Naive thymus-derived CD8-positive, alpha-beta T cell (primary cell): ENCODE measurements at regions not wholly inside any gene's neighbourhood (a gene's known extent, or its start where the extent isn't known, plus 50 kb on each side); places are given as distances from the start of the nearest gene placed in this dataset.

Source experiments
- ATAC-seq, 2 donors: fragments of 150-1000 bp; cut with Tn5 transposase in 1 of 2; sonication (Bioruptor Pico), chemical (Tn5 transposase) in 1 of 2; 1 replicate in 1 of 2; 2 replicates in 1 of 2; pipeline ENCODE4 v1.10.0; 2021; ENCODE audit warnings: mild to moderate bottlenecking in 2 of 2, moderate library complexity in 2 of 2
- POLR2A ChIA-PET: fragments of 350-600 bp; sonication (Branson Sonifier 250); formaldehyde crosslinking; loops from one replicate; lab custom pipeline; 2021; ENCODE audit warnings: antibody characterized with exemption; lab: Charles Lee
- DNase-seq, 10 donors: peaks; one replicate each; pipeline versions ENCODE4 v3.0.0 to v3.0.0-alpha.2; 2020 to 2022
- H3K27ac Mint-ChIP-seq, 10 donors: one replicate each; pipeline ENCODE4 v1.8.0; 2020 to 2022; ENCODE audit warnings: mild to moderate bottlenecking in 10 of 10, mixed read lengths in 10 of 10, moderate library complexity in 4 of 10, inconsistent platforms in 1 of 10
- H3K27me3 Mint-ChIP-seq, 5 donors: one replicate each; pipeline ENCODE4 v1.8.0; 2021 to 2022; ENCODE audit warnings: mixed read lengths in 5 of 5
- H3K36me3 Mint-ChIP-seq, 3 donors: one replicate each; pipeline ENCODE4 v1.8.0; 2020 to 2022; ENCODE audit warnings: mixed read lengths in 3 of 3, mild to moderate bottlenecking in 2 of 3, inconsistent platforms in 1 of 3
- H3K4me1 Mint-ChIP-seq, 4 donors: one replicate each; pipeline ENCODE4 v1.8.0; 2021 to 2022; ENCODE audit warnings: mixed read lengths in 4 of 4
- H3K4me3 Mint-ChIP-seq, 10 donors: one replicate each; pipeline ENCODE4 v1.8.0; 2020 to 2022; ENCODE audit warnings: mild to moderate bottlenecking in 10 of 10, mixed read lengths in 10 of 10, moderate library complexity in 6 of 10, inconsistent platforms in 1 of 10
- H3K9me3 Mint-ChIP-seq, 9 donors: one replicate each; pipeline ENCODE4 v1.8.0; 2020 to 2022; ENCODE audit warnings: mixed read lengths in 9 of 9, mild to moderate bottlenecking in 3 of 9, inconsistent platforms in 1 of 9, moderate library complexity in 1 of 9

GRCh38 chr13:76012091-76012721, 376.1 kb downstream of the LMO7 start:
- H3K36me3 Mint-ChIP-seq, result no peaks in the 10 kb centered on the region
- H3K27ac Mint-ChIP-seq, result no peak overlapping the region
- ATAC-seq (no peak), DNase-seq (no peak)
- H3K9me3 Mint-ChIP-seq, result no peaks in the 10 kb centered on the region
- peaks cover 0 to 3% (median 0%) of the 10 kb centered on the region in 5 donors for H3K27me3 Mint-ChIP-seq
- peaks cover 0 to 2% (median 0%) of the 10 kb centered on the region in 4 donors for H3K4me1 Mint-ChIP-seq
- no peak overlapping the region for H3K4me3 Mint-ChIP-seq
- POLR2A ChIA-PET, result no interaction called here

DNA sequence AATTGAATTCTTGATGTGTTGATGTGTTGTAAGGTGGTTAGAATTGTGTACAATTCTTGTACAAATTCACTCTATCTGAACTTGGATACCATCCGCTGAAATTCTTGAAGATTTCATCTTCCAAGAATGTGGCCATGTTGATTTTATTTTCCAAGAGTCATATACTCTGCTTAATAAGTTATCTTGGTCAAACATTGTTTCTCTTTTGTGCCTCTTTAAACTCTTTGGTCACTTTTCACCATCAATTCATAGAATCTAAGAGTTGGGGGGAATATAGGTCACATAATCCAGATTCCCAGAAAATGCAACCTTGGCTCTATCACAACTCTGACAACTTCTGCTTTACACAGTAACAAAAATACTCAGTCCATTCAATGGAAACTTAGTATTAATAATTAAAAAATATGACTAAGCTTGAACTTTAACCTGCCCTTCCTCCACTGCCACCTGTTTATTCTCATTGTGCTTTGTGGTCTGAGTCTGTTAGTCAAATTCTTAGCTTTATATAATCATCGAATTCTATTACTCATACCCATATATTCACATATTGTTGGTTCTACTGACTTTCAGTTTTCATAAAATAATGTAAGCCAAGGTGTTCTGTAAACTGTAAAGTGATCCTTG, 373.2 kb downstream of the LMO7 start:
- Mint-ChIP-seq H3K4me3 (no peak overlapping the region), H3K36me3 (no peaks in the 10 kb centered on the region), H3K27me3 (peaks cover 0 to 8% (median 0%) of the 10 kb centered on the region in 5 donors), H3K27ac (no peak overlapping the region), H3K9me3 (no peaks in the 10 kb centered on the region), H3K4me1 (no peaks in the 10 kb centered on the region)
- DNase-seq (no peak), ATAC-seq (no peak)
- POLR2A ChIA-PET, result no interaction called here

- no peaks in the 10 kb centered on the region for H3K9me3 Mint-ChIP-seq
- no peaks in the 10 kb centered on the region for H3K4me1 Mint-ChIP-seq
- H3K27me3 Mint-ChIP-seq, result peaks cover 0 to 6% (median 0%) of the 10 kb centered on the region in 5 donors
- H3K4me3 Mint-ChIP-seq, result no peak overlapping the region
- no peak overlapping the region for H3K27ac Mint-ChIP-seq
- no peak for ATAC-seq
- H3K36me3 Mint-ChIP-seq, result no peaks in the 10 kb centered on the region
- POLR2A ChIA-PET, result no interaction called here
- DNase-seq, result no peak
These were observed 368.3 kb downstream of the LMO7 start for GRCh38 chr13:76004416-76004815.

DNA sequence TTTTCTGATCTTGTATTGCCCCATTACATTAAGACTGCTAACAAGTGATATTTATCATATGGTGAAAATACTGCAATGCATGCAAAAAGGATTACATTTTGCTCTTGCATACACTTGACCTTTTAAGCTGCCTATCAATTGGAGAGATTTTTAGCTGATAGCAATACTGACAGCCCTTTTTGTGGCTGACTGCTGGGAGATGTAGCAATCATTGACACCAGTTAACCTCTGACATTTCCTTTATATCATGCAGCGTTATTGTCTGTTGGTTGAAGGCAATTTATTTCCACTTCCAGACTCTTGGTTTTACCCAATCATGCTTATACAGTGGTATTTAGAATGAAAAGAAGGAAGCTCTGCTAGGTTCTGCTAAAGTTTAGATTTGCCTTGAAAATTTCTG, 364.0 kb downstream of the LMO7 start:
- DNase-seq, result no peak
- Mint-ChIP-seq H3K4me3 (no peak overlapping the region), H3K27ac (no peak overlapping the region), H3K27me3 (peaks cover 0 to 2% (median 0%) of the 10 kb centered on the region in 5 donors), H3K9me3 (no peaks in the 10 kb centered on the region), H3K36me3 (no peaks in the 10 kb centered on the region), H3K4me1 (no peaks in the 10 kb centered on the region)
- POLR2A ChIA-PET, result no interaction called here
- ATAC-seq, result no peak

GRCh38 chr13:75996582-75996981, 360.5 kb downstream of the LMO7 start:
- POLR2A ChIA-PET, result no interaction called here
- ATAC-seq (no peak), DNase-seq (no peak)
- no peaks in the 10 kb centered on the region for H3K4me1 Mint-ChIP-seq
- H3K27ac Mint-ChIP-seq, result no peak overlapping the region
- H3K36me3 Mint-ChIP-seq, result no peaks in the 10 kb centered on the region
- H3K9me3 Mint-ChIP-seq, result no peaks in the 10 kb centered on the region
- H3K4me3 Mint-ChIP-seq, result no peak overlapping the region
- H3K27me3 Mint-ChIP-seq, result peaks cover 0 to 2% (median 0%) of the 10 kb centered on the region in 5 donors

DNA sequence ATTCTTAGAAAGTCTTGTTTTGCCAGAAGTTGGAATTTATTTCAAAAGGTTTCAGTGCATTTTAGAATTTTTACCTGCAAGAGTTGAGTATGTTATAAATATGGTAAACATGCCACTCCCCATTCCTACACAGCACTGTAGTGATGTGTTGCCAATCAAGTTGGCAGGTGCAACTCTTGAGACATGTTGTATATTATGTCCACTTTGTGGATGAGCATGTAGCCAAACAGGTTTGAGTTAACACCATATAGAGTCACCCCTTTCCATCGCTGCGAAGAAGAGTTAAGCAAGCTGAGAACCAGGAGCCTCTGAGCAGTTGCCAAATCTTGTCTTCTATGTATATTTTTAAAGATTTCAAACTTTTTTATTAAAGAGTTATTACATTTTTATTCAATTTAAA, 359.8 kb downstream of the LMO7 start:
- ATAC-seq, result no peak
- H3K4me3 Mint-ChIP-seq, result no peak overlapping the region
- DNase-seq, result no peak
- POLR2A ChIA-PET, result no interaction called here
- peaks cover 0 to under 1% (median 0%) of the 10 kb centered on the region in 9 donors for H3K9me3 Mint-ChIP-seq
- peaks cover 0 to 2% (median 0%) of the 10 kb centered on the region in 5 donors for H3K27me3 Mint-ChIP-seq
- H3K4me1 Mint-ChIP-seq, result no peaks in the 10 kb centered on the region
- H3K27ac Mint-ChIP-seq, result no peak overlapping the region
- H3K36me3 Mint-ChIP-seq, result no peaks in the 10 kb centered on the region

DNA sequence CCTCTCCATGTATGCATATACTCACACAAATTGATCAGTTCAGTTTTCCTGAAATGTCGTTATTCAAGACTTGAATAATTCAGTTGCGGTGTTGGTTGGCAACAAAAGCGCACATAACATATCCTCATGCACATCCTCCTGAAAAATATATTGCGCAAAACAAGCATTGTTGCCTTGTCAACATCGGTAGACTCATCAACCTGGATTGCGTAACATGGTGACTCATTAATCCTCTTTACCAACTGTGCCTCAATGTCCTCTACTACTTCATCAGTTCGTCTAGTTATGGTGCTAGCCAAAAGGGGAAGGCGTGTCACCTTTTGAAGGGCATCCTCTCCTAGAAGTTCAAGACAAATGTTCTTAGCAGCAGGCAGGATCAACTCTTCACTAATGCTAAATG, 357.7 kb downstream of the LMO7 start:
- Mint-ChIP-seq H3K36me3 (no peaks in the 10 kb centered on the region), H3K4me3 (no peak overlapping the region), H3K4me1 (no peaks in the 10 kb centered on the region), H3K9me3 (peaks cover 0 to 11% (median 0%) of the 10 kb centered on the region in 9 donors), H3K27me3 (peaks cover 0 to 2% (median 0%) of the 10 kb centered on the region in 5 donors), H3K27ac (no peak overlapping the region)
- DNase-seq (no peak), ATAC-seq (no peak)
- POLR2A ChIA-PET, result no interaction called here

- POLR2A ChIA-PET, result no interaction called here
- Mint-ChIP-seq H3K27ac (no peak overlapping the region), H3K4me1 (no peaks in the 10 kb centered on the region), H3K36me3 (no peaks in the 10 kb centered on the region), H3K4me3 (no peak overlapping the region), H3K27me3 (peaks cover 0 to 2% (median 0%) of the 10 kb centered on the region in 5 donors), H3K9me3 (peaks cover 0 to 11% (median 0%) of the 10 kb centered on the region in 9 donors)
- DNase-seq (no peak), ATAC-seq (no peak)
These were observed 357.1 kb downstream of the LMO7 start for GRCh38 chr13:75993241-75993640.

GRCh38 chr13:75986818-75987217, 350.7 kb downstream of the LMO7 start:
- H3K4me3 Mint-ChIP-seq, result no peak overlapping the region
- H3K4me1 Mint-ChIP-seq, result no peaks in the 10 kb centered on the region
- H3K9me3 Mint-ChIP-seq, result peaks cover 0 to 11% (median 2%) of the 10 kb centered on the region in 9 donors
- no peaks in the 10 kb centered on the region for H3K36me3 Mint-ChIP-seq
- no peak overlapping the region for H3K27ac Mint-ChIP-seq
- DNase-seq, result no peak
- POLR2A ChIA-PET, result no interaction called here
- ATAC-seq, result no peak
- peaks cover 0 to 12% (median 2%) of the 10 kb centered on the region in 5 donors for H3K27me3 Mint-ChIP-seq

DNA sequence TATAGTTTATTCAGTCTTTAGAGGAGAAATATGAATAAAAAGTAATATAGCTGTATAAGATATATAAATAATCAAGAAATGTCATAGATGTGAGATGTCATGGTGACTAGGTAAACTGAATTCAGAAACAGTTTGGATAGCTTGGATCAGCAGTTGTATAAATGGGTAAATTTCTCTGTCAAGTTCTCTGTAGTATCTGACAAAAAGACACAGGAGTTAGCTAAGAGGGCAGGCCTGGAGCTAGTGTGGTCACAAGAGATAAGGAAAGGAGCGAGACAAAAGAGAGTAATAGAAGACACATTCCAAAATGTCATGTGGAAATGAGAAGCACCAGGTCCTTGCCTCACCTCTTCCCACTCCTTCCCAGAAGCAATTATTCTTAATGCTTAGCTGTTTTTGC, 349.0 kb downstream of the LMO7 start:
- ATAC-seq, result no peak

GRCh38 chr13:75978818-75979217, 342.7 kb downstream of the LMO7 start:
- H3K9me3 Mint-ChIP-seq, result no peaks in the 10 kb centered on the region
- no peaks in the 10 kb centered on the region for H3K27me3 Mint-ChIP-seq

More for the DNA sequence above, 349.0 kb downstream of the LMO7 start:
- Mint-ChIP-seq H3K9me3 (peaks cover 0 to 11% (median 0%) of the 10 kb centered on the region in 9 donors), H3K27me3 (peaks cover 0 to 12% (median 2%) of the 10 kb centered on the region in 5 donors), H3K4me1 (no peaks in the 10 kb centered on the region), H3K36me3 (no peaks in the 10 kb centered on the region), H3K4me3 (no peak overlapping the region), H3K27ac (no peak overlapping the region)
- POLR2A ChIA-PET, result no interaction called here
- no peak for DNase-seq

DNA sequence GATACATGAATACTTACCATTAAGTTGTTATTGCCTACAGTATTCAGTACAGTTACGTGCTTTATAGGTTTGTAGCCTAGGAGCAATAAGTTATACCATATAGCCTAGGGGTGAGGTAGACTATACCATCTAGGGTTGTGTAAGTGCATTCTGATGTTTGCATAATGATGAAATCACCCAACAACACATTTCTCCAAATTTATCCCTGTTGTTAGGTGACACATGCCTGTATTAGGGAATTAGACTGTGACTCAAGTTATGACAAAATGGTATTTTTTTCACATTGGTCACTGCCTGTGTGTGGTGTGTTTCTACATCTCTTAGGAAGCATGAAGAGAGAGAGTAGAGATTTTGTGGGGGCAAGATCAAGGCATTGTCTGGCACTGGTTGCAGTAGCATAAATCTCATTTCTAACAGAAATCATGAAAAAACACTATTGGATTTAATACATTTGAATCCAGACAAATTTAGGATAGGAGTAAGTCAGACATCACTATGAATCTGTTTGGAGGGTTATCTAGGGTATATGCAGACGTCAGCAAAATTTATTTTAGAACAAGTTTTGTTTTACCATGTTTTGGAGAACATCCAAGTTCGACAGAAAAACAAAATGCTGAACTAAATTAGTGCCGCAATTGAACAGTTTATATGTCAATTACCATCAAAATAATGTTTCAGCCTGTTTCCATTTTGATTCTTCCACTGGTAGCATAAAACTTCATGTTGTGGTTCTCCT, 332.1 kb downstream of the LMO7 start:
- H3K4me1 Mint-ChIP-seq, result no peaks in the 10 kb centered on the region
- no peak for DNase-seq

More at GRCh38 chr13:75978818-75979217, 342.7 kb downstream of the LMO7 start:
- no peaks in the 10 kb centered on the region for H3K36me3 Mint-ChIP-seq
- no peak overlapping the region for H3K4me3 Mint-ChIP-seq
- POLR2A ChIA-PET, result no interaction called here
- DNase-seq, result no peak
- no peak overlapping the region for H3K27ac Mint-ChIP-seq
- no peak for ATAC-seq
- no peaks in the 10 kb centered on the region for H3K4me1 Mint-ChIP-seq

GRCh38 chr13:75963302-75963701, 327.2 kb downstream of the LMO7 start:
- ATAC-seq (no peak), DNase-seq (no peak)
- peaks cover 10 to 16% (median 13%) of the 10 kb centered on the region in 5 donors for H3K27me3 Mint-ChIP-seq
- POLR2A ChIA-PET, result no interaction called here
- H3K27ac Mint-ChIP-seq, result no peak overlapping the region
- H3K4me3 Mint-ChIP-seq, result no peak overlapping the region
- no peaks in the 10 kb centered on the region for H3K4me1 Mint-ChIP-seq
- no peaks in the 10 kb centered on the region for H3K36me3 Mint-ChIP-seq
- peaks cover 0 to 4% (median 0%) of the 10 kb centered on the region in 9 donors for H3K9me3 Mint-ChIP-seq

More for the DNA sequence above, 332.1 kb downstream of the LMO7 start:
- peaks cover 6 to 13% (median 6%) of the 10 kb centered on the region in 5 donors for H3K27me3 Mint-ChIP-seq
- no peaks in the 10 kb centered on the region for H3K36me3 Mint-ChIP-seq
- no peak overlapping the region for H3K27ac Mint-ChIP-seq
- peaks cover 0 to 4% (median 0%) of the 10 kb centered on the region in 9 donors for H3K9me3 Mint-ChIP-seq
- ATAC-seq, result no peak
- H3K4me3 Mint-ChIP-seq, result no peak overlapping the region
- POLR2A ChIA-PET, result no interaction called here
